ENCODE measurements at regions not wholly inside any gene's neighbourhood (a gene's known extent, or its start where the extent isn't known, plus 50 kb on each side); places are given as distances from the start of the nearest gene placed in this dataset.

- intact Hi-C loops (cut with DNase I), result no loop called here
- DNase-seq, result no peak
Measured at GRCh38 chr1:199780948-199781670, 246.4 kb upstream of the NR5A2 start.

- no peak for DNase-seq
- intact Hi-C loops (cut with DNase I), result no loop called here
Measured at GRCh38 chr1:199784138-199784895, 243.2 kb upstream of the NR5A2 start.

GRCh38 chr1:199786695-199787094, 240.8 kb upstream of the NR5A2 start:
- no peak for DNase-seq

GRCh38 chr1:199789141-199789540, 238.4 kb upstream of the NR5A2 start:
- no peak for DNase-seq
- intact Hi-C loops (cut with DNase I), result no loop called here

More at GRCh38 chr1:199786695-199787094, 240.8 kb upstream of the NR5A2 start:
- intact Hi-C loops (cut with DNase I), result no loop called here

GRCh38 chr1:199791495-199791894, 236.0 kb upstream of the NR5A2 start:
- no peak for DNase-seq
- intact Hi-C loops (cut with DNase I), result no loop called here

GRCh38 chr1:199792874-199793273, 234.6 kb upstream of the NR5A2 start:
- no peak for DNase-seq
- intact Hi-C loops (cut with DNase I), result no loop called here

- intact Hi-C loops (cut with DNase I), result no loop called here
- no peak for DNase-seq
Measured at GRCh38 chr1:199794105-199794863, 233.2 kb upstream of the NR5A2 start.

GRCh38 chr1:199799116-199799515, 228.4 kb upstream of the NR5A2 start:
- no peak for DNase-seq
- intact Hi-C loops (cut with DNase I), result no loop called here

GRCh38 chr1:199804526-199804925, 223.0 kb upstream of the NR5A2 start:
- intact Hi-C loops (cut with DNase I), result no loop called here
- DNase-seq, result no peak

- intact Hi-C loops (cut with DNase I), result no loop called here
Measured at GRCh38 chr1:199808110-199808870, 219.2 kb upstream of the NR5A2 start.

GRCh38 chr1:199809311-199809710, 218.2 kb upstream of the NR5A2 start:
- DNase-seq, result no peak
- intact Hi-C loops (cut with DNase I), result no loop called here

More at GRCh38 chr1:199808110-199808870, 219.2 kb upstream of the NR5A2 start:
- no peak for DNase-seq

GRCh38 chr1:199811163-199811562, 216.3 kb upstream of the NR5A2 start:
- intact Hi-C loops (cut with DNase I), result no loop called here
- DNase-seq, result no peak

- no peak for DNase-seq
- intact Hi-C loops (cut with DNase I), result no loop called here
Measured at GRCh38 chr1:199813198-199813597, 214.3 kb upstream of the NR5A2 start.

GRCh38 chr1:199815947-199816346, 211.6 kb upstream of the NR5A2 start:
- intact Hi-C loops (cut with DNase I), result no loop called here
- DNase-seq, result no peak

- no peak for DNase-seq
- intact Hi-C loops (cut with DNase I), result no loop called here
Measured at GRCh38 chr1:199817266-199817665, 210.2 kb upstream of the NR5A2 start.

GRCh38 chr1:199821029-199821779, 206.3 kb upstream of the NR5A2 start:
- no peak for DNase-seq
- intact Hi-C loops (cut with DNase I), result no loop called here

GRCh38 chr1:199832451-199832850, 195.1 kb upstream of the NR5A2 start:
- no peak for DNase-seq
- intact Hi-C loops (cut with DNase I), result no loop called here

- intact Hi-C loops (cut with DNase I), result no loop called here
- DNase-seq, result no peak
Measured at GRCh38 chr1:199834711-199835110, 192.8 kb upstream of the NR5A2 start.

- no peak for DNase-seq
- intact Hi-C loops (cut with DNase I), result no loop called here
Measured at GRCh38 chr1:199836430-199836829, 191.1 kb upstream of the NR5A2 start.

GRCh38 chr1:199837321-199837720, 190.2 kb upstream of the NR5A2 start:
- DNase-seq, result no peak
- intact Hi-C loops (cut with DNase I), result no loop called here

Data from posterior cingulate gyrus (tissue), 11 donors.